RWPE2 (cell line): ENCODE measurements at regions not wholly inside any gene's neighbourhood (a gene's known extent, or its start where the extent isn't known, plus 50 kb on each side); places are given as distances from the start of the nearest gene placed in this dataset.

Experiments used
- ATAC-seq: fragments of 200-7000 bp; cut with Tn5 transposase; 3 replicates; pipeline ENCODE4 v1.9.1; 2021; ENCODE audit warnings: low read depth
- DNase-seq: peaks from one replicate; pipeline ENCODE4 v3.0.0-alpha.2; 2020; ENCODE audit warnings: low spot score
- H3K27ac ChIP-seq: fragments of 450-650 bp; 2 replicates; pipeline ENCODE4 v1.5.1; 2017; ENCODE audit warnings: mild to moderate bottlenecking; ENCODE audit not compliant: poor library complexity, severe bottlenecking
- H3K27me3 ChIP-seq: fragments of 250-450 bp; sonication (Bioruptor Pico); 2 replicates; pipeline ENCODE4 v1.5.1; 2021; ENCODE audit warnings: mild to moderate bottlenecking, moderate library complexity; ENCODE audit not compliant: insufficient read depth, poor library complexity, severe bottlenecking
- H3K36me3 ChIP-seq: fragments of 250-450 bp; sonication (Bioruptor Pico); 2 replicates; pipeline ENCODE4 v1.5.1; 2020; ENCODE audit warnings: low read depth, mild to moderate bottlenecking, moderate library complexity
- H3K4me1 ChIP-seq: fragments of 250-450 bp; sonication (Bioruptor Pico); 2 replicates; pipeline ENCODE4 v1.5.1; 2021; ENCODE audit warnings: mild to moderate bottlenecking, moderate library complexity; ENCODE audit not compliant: insufficient read depth, poor library complexity, severe bottlenecking
- H3K4me3 ChIP-seq: fragments of 250-450 bp; sonication (Bioruptor Pico); 2 replicates; pipeline ENCODE4 v1.5.1; 2021; ENCODE audit warnings: mild to moderate bottlenecking, moderate library complexity; ENCODE audit not compliant: severe bottlenecking
- H3K9me3 ChIP-seq: fragments of 250-450 bp; sonication (Bioruptor Pico); 2 replicates; pipeline ENCODE4 v1.5.1; 2021; ENCODE audit warnings: mild to moderate bottlenecking, moderate library complexity; ENCODE audit not compliant: severe bottlenecking
- CTCF ChIP-seq: fragments of 450-650 bp; IDR thresholded peaks from one replicate; pipeline ENCODE4 v1.5.1; 2017; ENCODE audit warnings: mild to moderate bottlenecking, moderate library complexity; ENCODE audit not compliant: poor library complexity, severe bottlenecking

DNA sequence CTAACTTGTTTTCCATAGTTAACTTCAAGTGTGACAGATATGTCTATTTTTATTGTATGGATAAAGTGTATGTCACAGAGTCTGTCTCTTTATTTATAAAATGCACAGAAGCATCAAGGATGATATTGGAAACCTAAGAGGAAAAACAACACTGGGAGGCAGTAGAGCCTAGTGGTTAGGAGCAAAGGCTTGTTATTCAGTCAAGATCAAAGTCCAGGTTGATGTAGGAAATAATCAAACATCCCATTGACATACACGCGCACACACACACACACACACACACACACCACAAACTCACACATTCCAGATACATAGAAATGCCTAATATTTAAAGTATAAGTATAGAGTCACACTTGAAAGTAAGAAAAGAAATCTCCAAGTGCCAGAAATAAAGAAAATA, 206.8 kb downstream of the CHRDL1 start:
- TF ChIP-seq CTCF: no peak
- no peak for ATAC-seq

GRCh38 chrX:110600745-110601310, 194.8 kb downstream of the CHRDL1 start:
- TF ChIP-seq CTCF: no peak
- ATAC-seq (no peak), DNase-seq (no peak)
- no peaks in the 10 kb centered on the region for H3K4me1 ChIP-seq
- H3K27me3 ChIP-seq: no peaks in the 10 kb centered on the region
- H3K4me3 ChIP-seq: no peak overlapping the region
- no peak overlapping the region for H3K27ac ChIP-seq
- H3K9me3 ChIP-seq: no peaks in the 10 kb centered on the region
- no peaks in the 10 kb centered on the region for H3K36me3 ChIP-seq

More for the DNA sequence above, 206.8 kb downstream of the CHRDL1 start:
- no peak for DNase-seq
- Histone ChIP-seq H3K27me3 (no peaks in the 10 kb centered on the region), H3K27ac (no peak overlapping the region), H3K4me1 (no peaks in the 10 kb centered on the region), H3K9me3 (no peaks in the 10 kb centered on the region), H3K36me3 (no peaks in the 10 kb centered on the region), H3K4me3 (no peak overlapping the region)

- Histone ChIP-seq H3K27ac (no peak overlapping the region), H3K36me3 (no peaks in the 10 kb centered on the region), H3K27me3 (no peaks in the 10 kb centered on the region), H3K4me1 (no peaks in the 10 kb centered on the region), H3K9me3 (no peaks in the 10 kb centered on the region), H3K4me3 (no peak overlapping the region)
- ATAC-seq: no peak
- no peak for DNase-seq
- TF ChIP-seq CTCF: no peak
Observed at GRCh38 chrX:110614596-110614995, 181.0 kb downstream of the CHRDL1 start.
